ENCODE measurements at regions not wholly inside any gene's neighbourhood (a gene's known extent, or its start where the extent isn't known, plus 50 kb on each side); places are given as distances from the start of the nearest gene placed in this dataset.

DNA sequence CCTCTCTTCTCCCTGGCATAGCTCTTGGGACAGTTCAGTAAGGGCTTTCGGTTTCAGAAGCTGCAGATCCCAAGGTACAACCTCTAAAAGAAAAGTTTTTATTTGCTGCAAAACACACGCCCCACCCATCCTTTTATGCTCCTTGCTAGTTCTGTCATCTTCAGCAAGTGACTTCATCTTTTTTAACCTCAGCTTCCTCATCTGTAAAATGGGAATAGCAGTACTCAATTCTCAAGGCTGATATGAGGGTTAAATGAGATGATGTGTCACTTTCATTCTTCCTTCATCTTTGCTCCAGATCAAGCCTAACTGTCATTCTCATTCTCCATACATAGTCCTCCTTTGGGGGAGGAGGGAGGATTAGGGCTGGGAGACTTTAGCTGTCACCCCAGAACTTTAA is 90.0 kb upstream of the ALX4 start:
- Histone ChIP-seq H2BK120ac (ENCODE audit: low read depth, low read length, poor library complexity, severe bottlenecking) (no peak overlapping the region), H4K91ac (ENCODE audit: insufficient read length, low read depth, low read length) (no peak overlapping the region), H3K27ac (ENCODE audit: insufficient read length, low read depth, low read length) (no peak overlapping the region), H3K9me3 (ENCODE audit: control insufficient read depth, low read depth, low read length) (no peaks in the 10 kb centered on the region), H3K4me2 (ENCODE audit: insufficient read depth, insufficient read length, low read length) (no peak overlapping the region), H3K14ac (ENCODE audit: insufficient read depth, low read length) (no peak overlapping the region), H3K4me1 (ENCODE audit: insufficient read depth, low read length) (no peaks in the 10 kb centered on the region), H2BK20ac (ENCODE audit: low read depth, low read length, poor library complexity, severe bottlenecking) (no peak overlapping the region), H3K23me2 (ENCODE audit: insufficient read length, low read depth, low read length, poor library complexity, severe bottlenecking) (no peaks in the 10 kb centered on the region), H3T11ph (ENCODE audit: low read length) (no peak overlapping the region), H3K56ac (ENCODE audit: insufficient read length, low read depth, low read length) (no peak overlapping the region), H3K79me2 (ENCODE audit: insufficient read depth, low read length) (no peaks in the 10 kb centered on the region), H2BK5ac (ENCODE audit: insufficient read length, low read length) (no peak overlapping the region), H4K8ac (replicated peaks; ENCODE audit: insufficient read length, low read depth, low read length) (no peak overlapping the region), H2AFZ (ENCODE audit: low read length) (no peak overlapping the region), H4K20me1 (ENCODE audit: control insufficient read depth, insufficient read depth, insufficient read length) (no peaks in the 10 kb centered on the region), H3K4ac (ENCODE audit: low read depth, low read length) (no peak overlapping the region), H3K23ac (ENCODE audit: insufficient read length, low read depth, low read length) (no peak overlapping the region), H2BK12ac (ENCODE audit: insufficient read length, low read depth, low read length) (no peak overlapping the region), H2AK5ac (ENCODE audit: insufficient read length, low read length) (no peak overlapping the region), H3K9ac (ENCODE audit: extremely low read depth, insufficient read length, low read length) (no peak overlapping the region), H2BK15ac (ENCODE audit: low read depth, low read length) (no peak overlapping the region), H4K5ac (ENCODE audit: insufficient read length, low read depth, low read length) (no peak overlapping the region), H3K79me1 (ENCODE audit: insufficient read depth, low read depth, low read length, poor library complexity, severe bottlenecking) (no peaks in the 10 kb centered on the region), H3K27me3 (ENCODE audit: insufficient read depth, low read length) (no peaks in the 10 kb centered on the region), H3K18ac (ENCODE audit: insufficient read length, low read depth, low read length) (no peak overlapping the region)
- Mint-ChIP-seq H3K4me1 (peaks cover 0 to 9% of the 10 kb centered on the region in 2 experiments; a peak in 2 of 4 replicates), H3K27me3 (ENCODE audit: low read depth) (peaks cover 23% of the 10 kb centered on the region), H3K36me3 (ENCODE audit: insufficient read depth in 1 of 3, low read depth in 3 of 3) (no peaks in the 10 kb centered on the region), H3K27ac (no peak overlapping the region), H3K9me3 (peaks cover 0 to 3% of the 10 kb centered on the region in 2 experiments; a peak in 3 of 5 replicates), H3K4me3 (no peak overlapping the region)
- DNase-seq, result no peak
- TF ChIP-seq, protein P1, sequence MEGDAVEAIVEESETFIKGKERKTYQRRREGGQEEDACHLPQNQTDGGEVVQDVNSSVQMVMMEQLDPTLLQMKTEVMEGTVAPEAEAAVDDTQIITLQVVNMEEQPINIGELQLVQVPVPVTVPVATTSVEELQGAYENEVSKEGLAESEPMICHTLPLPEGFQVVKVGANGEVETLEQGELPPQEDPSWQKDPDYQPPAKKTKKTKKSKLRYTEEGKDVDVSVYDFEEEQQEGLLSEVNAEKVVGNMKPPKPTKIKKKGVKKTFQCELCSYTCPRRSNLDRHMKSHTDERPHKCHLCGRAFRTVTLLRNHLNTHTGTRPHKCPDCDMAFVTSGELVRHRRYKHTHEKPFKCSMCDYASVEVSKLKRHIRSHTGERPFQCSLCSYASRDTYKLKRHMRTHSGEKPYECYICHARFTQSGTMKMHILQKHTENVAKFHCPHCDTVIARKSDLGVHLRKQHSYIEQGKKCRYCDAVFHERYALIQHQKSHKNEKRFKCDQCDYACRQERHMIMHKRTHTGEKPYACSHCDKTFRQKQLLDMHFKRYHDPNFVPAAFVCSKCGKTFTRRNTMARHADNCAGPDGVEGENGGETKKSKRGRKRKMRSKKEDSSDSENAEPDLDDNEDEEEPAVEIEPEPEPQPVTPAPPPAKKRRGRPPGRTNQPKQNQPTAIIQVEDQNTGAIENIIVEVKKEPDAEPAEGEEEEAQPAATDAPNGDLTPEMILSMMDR (conservative IDR thresholded peaks at IDR 0.05), result no peak
- WGBS (ENCODE audit: extremely low coverage, insufficient read length, low lambda C conversion rate), result no CpG with 5 or more reads among the region's 2 CpGs
